Trophoblast cell (in vitro differentiated cells and primary cell): ENCODE measurements at regions not wholly inside any gene's neighbourhood (a gene's known extent, or its start where the extent isn't known, plus 50 kb on each side); places are given as distances from the start of the nearest gene placed in this dataset.

ENCODE experiments used
- DNase-seq, 2 donors: peaks; one replicate each; pipeline ENCODE4 v3.0.0-alpha.2; 2016
- H2AFZ ChIP-seq: 2 replicates; pipeline ENCODE4 v1.6.1; 2013; ENCODE audit warnings: low read length, moderate library complexity, mild to moderate bottlenecking; ENCODE audit not compliant: insufficient read depth, poor library complexity
- H2AK5ac ChIP-seq: 2 replicates; pipeline ENCODE4 v1.6.1; 2013; ENCODE audit warnings: mild to moderate bottlenecking, low read length
- H2BK120ac ChIP-seq: 2 replicates; pipeline ENCODE4 v1.6.1; 2013; ENCODE audit warnings: low read length, mild to moderate bottlenecking, moderate library complexity; ENCODE audit not compliant: insufficient read depth, poor library complexity
- H2BK12ac ChIP-seq: 2 replicates; pipeline ENCODE4 v1.6.1; 2013; ENCODE audit warnings: mild to moderate bottlenecking, low read length, moderate library complexity
- H2BK5ac ChIP-seq: 2 replicates; pipeline ENCODE4 v1.6.1; 2013; ENCODE audit warnings: low read length, low read depth, moderate library complexity, mild to moderate bottlenecking; ENCODE audit not compliant: poor library complexity
- H3K14ac ChIP-seq: 2 replicates; pipeline ENCODE4 v1.6.1; 2013; ENCODE audit warnings: mild to moderate bottlenecking, low read length
- H3K18ac ChIP-seq: 2 replicates; pipeline ENCODE4 v1.6.1; 2013; ENCODE audit warnings: mild to moderate bottlenecking, low read length
- H3K23ac ChIP-seq: 2 replicates; pipeline ENCODE4 v1.6.1; 2013; ENCODE audit warnings: low read length
- H3K27ac ChIP-seq: 2 replicates; pipeline ENCODE4 v1.5.1; 2013; ENCODE audit warnings: low read depth, mild to moderate bottlenecking, inconsistent platforms, low read length, moderate library complexity
- H3K27me3 ChIP-seq: 2 replicates; pipeline ENCODE4 v1.6.1; 2013; ENCODE audit warnings: inconsistent platforms, mild to moderate bottlenecking, low read length, moderate library complexity; ENCODE audit not compliant: insufficient read depth
- H3K36me3 ChIP-seq, 2 experiments: 1 replicate in 1 of 2; 2 replicates in 1 of 2; pipeline ENCODE4 v1.6.1; 2013; ENCODE audit warnings: low read length in 2 of 2, mild to moderate bottlenecking in 2 of 2, moderate library complexity in 1 of 2; ENCODE audit not compliant: insufficient read depth in 2 of 2, control insufficient read depth in 1 of 2
- H3K4ac ChIP-seq: 2 replicates; pipeline ENCODE4 v1.6.1; 2013; ENCODE audit warnings: low read depth, mild to moderate bottlenecking, low read length, moderate library complexity
- H3K4me1 ChIP-seq, 2 experiments: 1 replicate in 1 of 2; 2 replicates in 1 of 2; pipeline ENCODE4 v1.6.1; 2013; ENCODE audit warnings: low read length in 2 of 2, mild to moderate bottlenecking in 2 of 2, moderate library complexity in 1 of 2; ENCODE audit not compliant: insufficient read depth in 2 of 2, control insufficient read depth in 1 of 2
- H3K4me2 ChIP-seq: 2 replicates; pipeline ENCODE4 v1.6.1; 2013; ENCODE audit warnings: inconsistent platforms, mild to moderate bottlenecking, low read length, moderate library complexity
- H3K4me3 ChIP-seq: 2 replicates; pipeline ENCODE4 v1.5.1; 2013; ENCODE audit warnings: mild to moderate bottlenecking, low read depth, low read length, inconsistent platforms
- H3K79me1 ChIP-seq: one replicate; pipeline ENCODE4 v1.6.1; 2013; ENCODE audit warnings: low read length
- H3K79me2 ChIP-seq: 2 replicates; pipeline ENCODE4 v1.6.1; 2013; ENCODE audit warnings: low read length, mild to moderate bottlenecking; ENCODE audit not compliant: control insufficient read depth, insufficient read depth, poor library complexity
- H3K9ac ChIP-seq: 2 replicates; pipeline ENCODE4 v1.6.1; 2013; ENCODE audit warnings: mild to moderate bottlenecking, low read length
- H3K9me3 ChIP-seq: 2 replicates; pipeline ENCODE4 v1.6.1; 2013; ENCODE audit warnings: low read depth, mild to moderate bottlenecking, control low read depth, inconsistent platforms, low read length; ENCODE audit not compliant: insufficient read depth
- H4K12ac ChIP-seq: 2 replicates; pipeline ENCODE4 v1.6.1; 2013; ENCODE audit warnings: low read depth, mild to moderate bottlenecking, low read length, moderate library complexity
- H4K8ac ChIP-seq: 2 replicates; pipeline ENCODE4 v1.6.1; 2013; ENCODE audit warnings: low read depth, mild to moderate bottlenecking, low read length, moderate library complexity
- H4K91ac ChIP-seq: one replicate; pipeline ENCODE4 v1.6.1; 2013; ENCODE audit warnings: low read depth, mild to moderate bottlenecking, low read length, moderate library complexity
- WGBS: extraction: QIAGEN DNeasy Blood & Tissue Kit; methylation state at CpG from one replicate; pipeline ENCODE4 v1.1.7; 2013; ENCODE audit warnings: missing lambda C conversion rate; ENCODE audit not compliant: insufficient read length, insufficient coverage; ENCODE audit errors: extremely low coverage; 5-methylcytosine and 5-hydroxymethylcytosine counted together

DNA sequence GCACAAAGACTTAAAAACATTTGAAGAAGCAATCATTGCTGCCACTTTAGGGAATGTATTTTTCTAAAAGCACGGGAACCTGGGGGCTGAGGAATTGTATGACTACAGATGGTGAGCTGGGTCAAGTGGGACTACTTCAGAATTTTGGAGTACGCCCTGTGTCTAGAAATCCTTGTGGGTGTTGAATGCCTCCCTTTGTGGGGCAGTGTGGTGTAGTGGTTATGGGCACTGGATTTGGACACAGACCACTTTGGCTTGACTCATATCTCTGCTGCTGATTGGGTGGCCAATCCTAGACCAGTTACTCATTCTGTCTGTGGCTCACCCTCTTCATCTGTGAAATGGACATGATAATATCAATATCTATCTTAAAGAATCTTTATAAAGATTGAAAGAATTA, 155.0 kb upstream of the RPS6KA3 start:
- H3K18ac ChIP-seq, result no peak overlapping the region

DNA sequence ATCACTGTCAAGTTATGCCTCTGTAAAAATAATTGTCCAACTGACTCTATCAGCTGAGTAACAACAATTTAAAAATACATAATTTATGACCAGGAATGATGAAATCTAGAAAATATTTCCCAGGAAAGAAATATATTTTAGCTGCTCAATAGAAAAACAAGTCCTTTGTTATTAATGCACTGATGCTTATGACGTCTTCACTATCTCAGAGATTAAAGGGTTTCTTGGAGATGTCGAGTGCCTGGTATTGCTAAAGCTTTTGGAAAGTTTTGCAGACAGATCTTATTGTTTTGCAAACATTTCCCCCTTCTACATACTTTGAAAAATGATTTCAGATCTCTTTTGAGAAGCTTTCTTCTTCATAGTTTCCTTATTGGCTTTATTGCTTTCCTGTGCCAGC, 154.6 kb upstream of the RPS6KA3 start:
- no peak overlapping the region for H2AK5ac ChIP-seq
- H3K9ac ChIP-seq, result no peak overlapping the region
- H3K18ac ChIP-seq, result no peak overlapping the region

More for the DNA sequence above, 155.0 kb upstream of the RPS6KA3 start:
- Histone ChIP-seq H3K23ac (no peak overlapping the region), H4K12ac (no peak overlapping the region), H3K9me3 (no peaks in the 10 kb centered on the region), H3K27ac (no peak overlapping the region), H2BK120ac (no peak overlapping the region), H3K27me3 (no peaks in the 10 kb centered on the region), H4K8ac (no peak overlapping the region), H2BK5ac (no peak overlapping the region), H3K79me1 (no peaks in the 10 kb centered on the region), H3K4me1 (no peaks in the 10 kb centered on the region), H3K79me2 (no peaks in the 10 kb centered on the region), H3K4me3 (no peak overlapping the region), H4K91ac (no peak overlapping the region), H3K36me3 (no peaks in the 10 kb centered on the region), H3K9ac (no peak overlapping the region), H3K4ac (no peak overlapping the region), H2AK5ac (no peak overlapping the region), H2BK12ac (no peak overlapping the region), H2AFZ (no peak overlapping the region), H3K14ac (no peak overlapping the region), H3K4me2 (no peak overlapping the region)
- DNase-seq, result no peak
- WGBS, result no CpG with 5 or more reads among the region's 2 CpGs

DNA sequence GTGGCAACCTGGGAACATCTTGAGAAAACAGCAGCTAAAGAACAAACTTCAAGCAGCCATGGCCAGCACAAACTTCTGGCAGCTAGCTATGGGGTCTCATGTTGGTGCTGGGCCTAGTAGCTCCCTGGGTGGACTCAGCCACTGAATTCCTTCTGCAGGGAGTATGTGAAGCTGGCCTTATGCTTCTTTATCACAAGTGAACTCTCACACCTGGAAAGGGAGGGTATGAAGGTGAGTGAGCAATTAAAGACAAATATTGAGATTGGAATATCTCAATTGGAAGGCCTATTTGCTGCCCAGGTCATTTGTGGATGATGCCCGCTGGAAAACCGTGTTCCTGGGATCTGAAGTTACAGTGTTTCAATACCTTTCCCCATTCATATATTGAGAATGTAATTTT, 153.3 kb upstream of the RPS6KA3 start:
- no CpG with 5 or more reads among the region's 2 CpGs for WGBS
- DNase-seq, result no peak

More for the DNA sequence above, 154.6 kb upstream of the RPS6KA3 start:
- H3K79me1 ChIP-seq, result no peaks in the 10 kb centered on the region
- no peak overlapping the region for H3K4me3 ChIP-seq
- no peaks in the 10 kb centered on the region for H3K9me3 ChIP-seq
- H3K79me2 ChIP-seq, result no peaks in the 10 kb centered on the region
- H4K12ac ChIP-seq, result no peak overlapping the region
- no peak overlapping the region for H2BK120ac ChIP-seq
- no peaks in the 10 kb centered on the region for H3K27me3 ChIP-seq
- no CpG with 5 or more reads among the region's 2 CpGs for WGBS
- no peak overlapping the region for H3K27ac ChIP-seq
- no peak overlapping the region for H3K14ac ChIP-seq
- no peak overlapping the region for H3K4me2 ChIP-seq
- no peak for DNase-seq
- H3K4me1 ChIP-seq, result no peaks in the 10 kb centered on the region
- H4K91ac ChIP-seq, result no peak overlapping the region
- H2BK5ac ChIP-seq, result no peak overlapping the region
- H3K4ac ChIP-seq, result no peak overlapping the region
- H3K23ac ChIP-seq, result no peak overlapping the region
- H2AFZ ChIP-seq, result no peak overlapping the region
- H2BK12ac ChIP-seq, result no peak overlapping the region
- no peak overlapping the region for H4K8ac ChIP-seq
- H3K36me3 ChIP-seq, result no peaks in the 10 kb centered on the region

DNA sequence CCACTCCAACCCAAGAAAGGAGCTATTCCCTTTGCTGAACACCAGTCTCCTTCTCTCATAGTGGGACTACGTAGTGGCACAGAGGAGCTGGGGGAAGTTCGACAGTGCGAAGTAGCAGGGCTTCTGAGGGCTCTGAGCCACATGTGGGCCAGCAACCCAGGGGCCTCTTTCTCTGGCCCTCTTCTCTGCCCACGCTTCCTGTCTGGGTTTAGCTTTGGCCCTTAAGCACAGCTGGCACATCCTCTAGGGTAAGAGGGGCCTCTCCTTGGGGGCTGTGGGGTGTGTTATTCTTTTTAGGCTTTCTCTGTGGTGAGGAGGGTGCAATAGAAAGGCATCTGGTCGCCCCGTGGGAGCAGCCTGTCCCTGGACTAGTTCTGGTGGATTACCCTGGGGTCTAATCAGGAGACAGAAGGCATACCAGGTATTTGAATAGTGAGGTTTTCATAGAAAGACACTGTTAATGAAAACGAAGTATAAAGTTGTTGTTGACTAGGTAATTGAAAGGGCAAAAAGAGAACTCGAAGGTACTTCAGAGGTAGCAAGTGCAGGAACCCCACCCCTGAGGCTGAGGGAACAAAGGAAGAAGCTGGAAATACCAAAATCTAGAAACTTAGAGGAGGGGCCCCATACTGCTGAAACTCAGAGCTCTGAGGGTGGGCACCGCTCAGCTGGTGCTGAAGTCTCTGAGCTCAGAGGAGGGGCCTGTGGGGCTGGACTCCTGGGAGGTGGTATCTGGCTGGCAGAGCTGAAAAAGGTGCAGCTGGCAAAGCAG, 151.9 kb upstream of the RPS6KA3 start:
- no peak overlapping the region for H2BK12ac ChIP-seq
- no peaks in the 10 kb centered on the region for H3K79me1 ChIP-seq

More for the DNA sequence above, 153.3 kb upstream of the RPS6KA3 start:
- H2BK12ac ChIP-seq, result no peak overlapping the region
- no peak overlapping the region for H3K27ac ChIP-seq
- H3K27me3 ChIP-seq, result no peaks in the 10 kb centered on the region
- no peak overlapping the region for H2BK5ac ChIP-seq
- H4K91ac ChIP-seq, result no peak overlapping the region
- H3K9me3 ChIP-seq, result no peaks in the 10 kb centered on the region
- H3K23ac ChIP-seq, result no peak overlapping the region
- H3K36me3 ChIP-seq, result no peaks in the 10 kb centered on the region
- no peak overlapping the region for H2AK5ac ChIP-seq
- no peaks in the 10 kb centered on the region for H3K79me1 ChIP-seq
- H3K4me1 ChIP-seq, result peaks cover 0 to under 1% of the 10 kb centered on the region in 2 experiments
- no peak overlapping the region for H3K14ac ChIP-seq
- no peak overlapping the region for H3K4me2 ChIP-seq
- no peak overlapping the region for H2AFZ ChIP-seq
- H3K4ac ChIP-seq, result no peak overlapping the region
- no peak overlapping the region for H4K12ac ChIP-seq
- no peak overlapping the region for H3K18ac ChIP-seq
- H3K9ac ChIP-seq, result no peak overlapping the region
- H3K4me3 ChIP-seq, result no peak overlapping the region
- no peak overlapping the region for H4K8ac ChIP-seq
- H3K79me2 ChIP-seq, result no peaks in the 10 kb centered on the region
- no peak overlapping the region for H2BK120ac ChIP-seq

More for the DNA sequence above, 151.9 kb upstream of the RPS6KA3 start:
- no peak overlapping the region for H2AFZ ChIP-seq
- no peak overlapping the region for H2BK5ac ChIP-seq
- H2AK5ac ChIP-seq, result no peak overlapping the region
- H3K4me3 ChIP-seq, result no peak overlapping the region
- H3K23ac ChIP-seq, result no peak overlapping the region
- peaks cover 0 to 4% of the 10 kb centered on the region in 2 experiments for H3K4me1 ChIP-seq
- H3K9me3 ChIP-seq, result no peaks in the 10 kb centered on the region
- H3K27ac ChIP-seq, result no peak overlapping the region
- H2BK120ac ChIP-seq, result no peak overlapping the region
- H3K18ac ChIP-seq, result no peak overlapping the region
- H3K14ac ChIP-seq, result no peak overlapping the region
- H4K8ac ChIP-seq, result no peak overlapping the region
- WGBS, result no CpG with 5 or more reads among the region's 9 CpGs
- H3K79me2 ChIP-seq, result no peaks in the 10 kb centered on the region
- no peaks in the 10 kb centered on the region for H3K36me3 ChIP-seq
- H3K4ac ChIP-seq, result no peak overlapping the region
- no peaks in the 10 kb centered on the region for H3K27me3 ChIP-seq
- no peak overlapping the region for H4K12ac ChIP-seq
- H3K4me2 ChIP-seq, result no peak overlapping the region
- no peak overlapping the region for H3K9ac ChIP-seq
- no peak overlapping the region for H4K91ac ChIP-seq
- DNase-seq, result no peak
